Ishikawa (cell line): ENCODE measurements at regions not wholly inside any gene's neighbourhood (a gene's known extent, or its start where the extent isn't known, plus 50 kb on each side); places are given as distances from the start of the nearest gene placed in this dataset.

Experiments
- NFIC ChIP-seq: IDR thresholded peaks from 2 replicates; pipeline ENCODE4 v1.6.1; 2012
- REST ChIP-seq: IDR thresholded peaks from 2 replicates; pipeline ENCODE4 v1.6.1; 2012; ENCODE audit warnings: low read depth, mild to moderate bottlenecking
- TAF1 ChIP-seq: IDR thresholded peaks from 2 replicates; pipeline ENCODE4 v1.6.1; 2012; ENCODE audit warnings: low read depth, mild to moderate bottlenecking
- USF1 ChIP-seq: IDR thresholded peaks from 2 replicates; pipeline ENCODE4 v1.6.1; 2012
- YY1 ChIP-seq: IDR thresholded peaks from 2 replicates; pipeline ENCODE4 v1.6.1; 2012; ENCODE audit warnings: low read depth

- no peak for TF ChIP-seq YY1
- TF ChIP-seq USF1, result no peak
- TF ChIP-seq TAF1, result no peak
- TF ChIP-seq NFIC, result no peak
- TF ChIP-seq REST, result no peak
Measured at GRCh38 chrX:124501586-124501985, 155.2 kb downstream of the SH2D1A start.
